COLO668 (cell line): ENCODE measurements at regions not wholly inside any gene's neighbourhood (a gene's known extent, or its start where the extent isn't known, plus 50 kb on each side); places are given as distances from the start of the nearest gene placed in this dataset.

Experiments used
- DNase-seq: peaks from one replicate; lab custom pipeline; 2025; ENCODE audit not compliant: unreplicated experiment; lab: John Stamatoyannopoulos, UW

GRCh38 chr4:187176261-187176910 lies 452.7 kb upstream of the FAT1 start:
- no peak for DNase-seq

- DNase-seq = no peak
These were observed 454.4 kb upstream of the FAT1 start for GRCh38 chr4:187178084-187178483.

GRCh38 chr4:187178587-187178986 lies 454.9 kb upstream of the FAT1 start:
- no peak for DNase-seq

- DNase-seq = no peak
These were observed 455.7 kb upstream of the FAT1 start for GRCh38 chr4:187179086-187180058.

GRCh38 chr4:187181054-187181453 lies 457.4 kb upstream of the FAT1 start:
- DNase-seq = no peak

- DNase-seq = no peak
These were observed 459.7 kb upstream of the FAT1 start for GRCh38 chr4:187183346-187183745.

GRCh38 chr4:187183826-187184225 lies 460.2 kb upstream of the FAT1 start:
- no peak for DNase-seq

- DNase-seq = no peak
These were observed 460.9 kb upstream of the FAT1 start for GRCh38 chr4:187184508-187184907.

GRCh38 chr4:187188118-187188517 lies 464.5 kb upstream of the FAT1 start:
- DNase-seq = no peak

- DNase-seq = no peak
These were observed 465.1 kb upstream of the FAT1 start for GRCh38 chr4:187188741-187189140.

- no peak for DNase-seq
These were observed 466.7 kb upstream of the FAT1 start for GRCh38 chr4:187190390-187190789.

GRCh38 chr4:187191676-187192075 lies 468.0 kb upstream of the FAT1 start:
- no peak for DNase-seq

- no peak for DNase-seq
These were observed 468.6 kb upstream of the FAT1 start for GRCh38 chr4:187192266-187192665.

GRCh38 chr4:187193141-187193540 lies 469.5 kb upstream of the FAT1 start:
- DNase-seq = no peak

GRCh38 chr4:187204389-187204918 lies 480.8 kb upstream of the FAT1 start:
- DNase-seq = no peak

GRCh38 chr4:187207931-187208330 lies 484.3 kb upstream of the FAT1 start:
- DNase-seq = no peak

- DNase-seq = no peak
These were observed 485.0 kb upstream of the FAT1 start for GRCh38 chr4:187208651-187209050.

- DNase-seq = no peak
These were observed 486.4 kb upstream of the FAT1 start for GRCh38 chr4:187209921-187210613.

GRCh38 chr4:187212446-187213080 lies 488.9 kb upstream of the FAT1 start:
- no peak for DNase-seq

- DNase-seq = no peak
These were observed 491.8 kb upstream of the FAT1 start for GRCh38 chr4:187215438-187215837.

- no peak for DNase-seq
These were observed 495.1 kb upstream of the FAT1 start for GRCh38 chr4:187218705-187219245.
